Testis (tissue), 2 donors: ENCODE measurements at regions not wholly inside any gene's neighbourhood (a gene's known extent, or its start where the extent isn't known, plus 50 kb on each side); places are given as distances from the start of the nearest gene placed in this dataset.

Source experiments
- DNase-seq: peaks from one replicate; pipeline ENCODE4 v3.0.0-alpha.2; 2019
- H3K27ac ChIP-seq, 2 donors: fragments of 200-600 bp; sonication (generic); one replicate each; pipeline ENCODE4 v1.5.1; 2019
- H3K27me3 ChIP-seq: fragments of 200-600 bp; sonication (generic); one replicate; pipeline ENCODE4 v1.5.1; 2019
- H3K36me3 ChIP-seq: fragments of 200-600 bp; sonication (generic); one replicate; pipeline ENCODE4 v1.5.1; 2017; ENCODE audit warnings: low read depth; ENCODE audit errors: missing control alignments
- H3K4me1 ChIP-seq: fragments of 200-600 bp; sonication (generic); one replicate; pipeline ENCODE4 v1.5.1; 2019
- H3K4me3 ChIP-seq, 2 donors: fragments of 200-600 bp; sonication (generic); one replicate each; pipeline ENCODE4 v1.5.1; 2017 to 2019
- H3K9me3 ChIP-seq: fragments of 200-600 bp; sonication (generic); one replicate; pipeline ENCODE4 v1.5.1; 2017
- POLR2A ChIP-seq: fragments of 450-650 bp; IDR thresholded peaks from one replicate; pipeline ENCODE4 v1.6.1; 2017; ENCODE audit warnings: antibody characterized with exemption, mild to moderate bottlenecking, moderate library complexity
- WGBS, 2 donors: methylation state at CpG; one replicate each; pipeline ENCODE4 v1.1.5; 2018; 5-methylcytosine and 5-hydroxymethylcytosine counted together
- intact Hi-C: fragments of 100-400 bp; cut with DNase I; formaldehyde crosslinking; loops from one replicate; pipeline ENCODE4 v1.15.1; 2023; ENCODE audit warnings: low total_unique reads
- TF ChIP-seq, protein P1 (sequence below), 3 experiments: fragments of 450-650 bp in 2 of 3; fragments of 200-600 bp in 1 of 3; sonication (generic) in 1 of 3; IDR thresholded peaks; one replicate each; pipeline ENCODE4 v1.5.1; 2016 to 2019; ENCODE audit warnings: antibody characterized with exemption in 3 of 3, mild to moderate bottlenecking in 2 of 3, moderate library complexity in 1 of 3

DNA sequence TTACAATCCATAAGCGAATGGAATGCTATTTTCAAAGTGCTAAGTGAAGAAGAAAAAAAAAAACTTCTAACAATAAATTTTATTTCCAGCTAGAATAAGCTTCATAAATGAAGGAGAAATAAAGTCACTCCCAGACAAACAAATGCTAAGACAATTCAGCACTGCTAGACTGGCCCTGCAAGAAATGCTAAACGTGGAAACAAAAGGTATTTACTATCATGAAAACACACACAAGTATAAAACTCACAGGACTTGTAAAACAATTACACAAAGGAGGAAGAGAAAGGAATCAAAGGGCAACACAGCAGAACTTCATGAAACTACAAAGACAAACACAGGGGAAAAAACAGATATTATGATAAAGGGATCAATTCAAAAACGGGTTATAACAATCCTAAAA lies 85.8 kb upstream of the NELL2 start:
- Histone ChIP-seq H3K27me3 (no peaks in the 10 kb centered on the region), H3K4me1 (no peaks in the 10 kb centered on the region), H3K27ac (no peak overlapping the region), H3K9me3 (no peaks in the 10 kb centered on the region), H3K4me3 (no peak overlapping the region), H3K36me3 (no peaks in the 10 kb centered on the region)
- intact Hi-C loops, result no loop called here
- 69% methylated on average over 3 of the region's 3 CpGs for WGBS, 2 donors
- no peak for TF ChIP-seq POLR2A
- TF ChIP-seq, protein P1, sequence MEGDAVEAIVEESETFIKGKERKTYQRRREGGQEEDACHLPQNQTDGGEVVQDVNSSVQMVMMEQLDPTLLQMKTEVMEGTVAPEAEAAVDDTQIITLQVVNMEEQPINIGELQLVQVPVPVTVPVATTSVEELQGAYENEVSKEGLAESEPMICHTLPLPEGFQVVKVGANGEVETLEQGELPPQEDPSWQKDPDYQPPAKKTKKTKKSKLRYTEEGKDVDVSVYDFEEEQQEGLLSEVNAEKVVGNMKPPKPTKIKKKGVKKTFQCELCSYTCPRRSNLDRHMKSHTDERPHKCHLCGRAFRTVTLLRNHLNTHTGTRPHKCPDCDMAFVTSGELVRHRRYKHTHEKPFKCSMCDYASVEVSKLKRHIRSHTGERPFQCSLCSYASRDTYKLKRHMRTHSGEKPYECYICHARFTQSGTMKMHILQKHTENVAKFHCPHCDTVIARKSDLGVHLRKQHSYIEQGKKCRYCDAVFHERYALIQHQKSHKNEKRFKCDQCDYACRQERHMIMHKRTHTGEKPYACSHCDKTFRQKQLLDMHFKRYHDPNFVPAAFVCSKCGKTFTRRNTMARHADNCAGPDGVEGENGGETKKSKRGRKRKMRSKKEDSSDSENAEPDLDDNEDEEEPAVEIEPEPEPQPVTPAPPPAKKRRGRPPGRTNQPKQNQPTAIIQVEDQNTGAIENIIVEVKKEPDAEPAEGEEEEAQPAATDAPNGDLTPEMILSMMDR (IDR thresholded peaks at IDR 0.05), result no peak
- DNase-seq, result no peak

DNA sequence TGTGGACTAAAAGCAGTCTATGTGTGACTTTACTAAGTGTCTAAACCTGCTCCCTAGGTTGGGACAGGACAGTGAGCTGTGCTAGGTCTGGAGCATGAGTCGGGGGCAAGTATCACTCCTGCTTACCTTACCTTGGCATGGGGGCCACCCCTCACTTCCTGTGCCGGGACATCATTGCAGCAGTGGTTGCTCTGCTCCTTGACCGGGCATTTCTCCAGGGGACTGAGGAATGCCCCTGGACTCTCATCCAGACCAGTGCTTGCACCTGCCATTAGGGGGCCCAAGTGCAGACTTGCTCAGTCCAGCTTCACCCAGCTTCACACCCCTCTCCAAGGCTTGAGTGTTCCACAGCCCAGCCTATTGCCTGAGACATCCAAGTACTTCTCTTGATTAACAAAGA lies 84.7 kb upstream of the NELL2 start:
- intact Hi-C loops, result no loop called here
- DNase-seq, result no peak
- Histone ChIP-seq H3K9me3 (no peaks in the 10 kb centered on the region), H3K4me1 (no peaks in the 10 kb centered on the region), H3K4me3 (no peak overlapping the region), H3K27ac (no peak overlapping the region), H3K36me3 (no peaks in the 10 kb centered on the region), H3K27me3 (no peaks in the 10 kb centered on the region)
- 88 to 92% methylated on average over 2 to 3 of the region's 3 CpGs for WGBS, 2 donors
- TF ChIP-seq, protein P1 (IDR thresholded peaks at IDR 0.05), result no peak
- TF ChIP-seq POLR2A, result no peak

DNA sequence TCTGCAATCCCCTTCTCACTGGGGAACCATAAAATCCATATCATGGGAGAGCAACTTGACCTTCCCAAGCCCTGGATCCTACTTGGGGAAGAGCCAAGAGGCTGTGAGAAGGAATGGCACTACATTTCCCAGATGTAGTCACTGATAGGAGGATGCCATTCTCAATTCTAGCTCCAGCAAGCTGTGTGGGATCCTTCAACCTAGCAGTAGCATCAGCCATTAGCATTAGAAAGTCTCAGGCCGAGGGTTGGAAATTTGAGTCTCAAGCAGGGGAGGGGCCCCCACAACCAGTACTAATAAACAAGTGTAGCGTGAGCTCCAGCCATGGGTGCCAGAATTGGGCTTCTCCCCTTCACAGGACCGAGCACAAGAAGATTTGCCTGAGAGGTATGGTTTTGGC lies 84.3 kb upstream of the NELL2 start:
- Histone ChIP-seq H3K27me3 (no peaks in the 10 kb centered on the region), H3K4me1 (no peaks in the 10 kb centered on the region), H3K36me3 (no peaks in the 10 kb centered on the region), H3K4me3 (no peak overlapping the region), H3K9me3 (no peaks in the 10 kb centered on the region), H3K27ac (no peak overlapping the region)
- TF ChIP-seq POLR2A, result no peak
- TF ChIP-seq, protein P1 (IDR thresholded peaks at IDR 0.05), result no peak
- 86 to 91% methylated on average over 3 of the region's 3 CpGs for WGBS, 2 donors
- intact Hi-C loops, result no loop called here
- no peak for DNase-seq

DNA sequence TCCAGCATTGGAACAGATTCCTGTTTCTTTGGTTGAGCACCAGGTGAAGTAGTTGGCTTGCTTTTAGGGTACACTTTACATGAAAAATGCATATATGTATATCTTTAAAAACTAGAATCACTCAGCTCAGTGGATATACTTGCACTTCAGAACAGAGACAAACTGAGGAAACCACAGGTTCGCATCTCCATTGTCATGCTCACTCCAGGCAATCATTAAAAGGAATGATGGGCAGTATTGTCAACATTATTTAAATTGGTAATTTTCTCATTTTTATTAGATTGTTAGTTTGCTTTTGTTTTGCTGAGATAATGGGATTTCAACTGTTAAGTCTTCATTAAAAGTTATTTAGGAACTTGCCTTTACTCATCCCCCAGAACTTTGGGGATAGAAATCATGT lies 71.0 kb upstream of the NELL2 start:
- H3K4me3 ChIP-seq, result no peak overlapping the region
- H3K9me3 ChIP-seq, result no peaks in the 10 kb centered on the region
- H3K27me3 ChIP-seq, result no peaks in the 10 kb centered on the region
- intact Hi-C loops, result no loop called here
- TF ChIP-seq POLR2A, result no peak
- TF ChIP-seq, protein P1 (IDR thresholded peaks at IDR 0.05), result no peak
- no peaks in the 10 kb centered on the region for H3K36me3 ChIP-seq
- WGBS, 2 donors, result 85 to 90% methylated on average over 1 of the region's 1 CpG
- no peak overlapping the region for H3K27ac ChIP-seq
- H3K4me1 ChIP-seq, result no peaks in the 10 kb centered on the region
- DNase-seq, result no peak

DNA sequence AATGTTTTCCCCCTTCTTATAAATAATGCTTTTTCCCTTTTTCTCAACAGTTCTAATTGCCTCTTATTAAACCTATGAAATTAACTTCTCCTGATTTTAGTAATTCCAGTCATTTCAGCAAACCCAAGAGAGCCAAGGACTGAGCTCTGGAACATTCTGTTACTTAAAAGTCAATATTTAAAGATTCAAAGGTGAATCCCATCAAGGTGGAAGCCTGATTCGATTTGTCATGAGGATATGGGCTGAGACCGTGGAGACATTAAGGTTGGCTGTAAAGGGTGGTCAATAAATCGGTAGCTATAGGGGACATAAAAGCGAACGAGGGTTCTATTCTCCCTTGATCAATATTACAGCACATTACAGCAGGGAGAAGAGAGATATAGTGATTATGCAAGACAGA lies 66.6 kb upstream of the NELL2 start:
- no peak overlapping the region for H3K27ac ChIP-seq
- TF ChIP-seq, protein P1 (IDR thresholded peaks at IDR 0.05), result no peak
- TF ChIP-seq POLR2A, result no peak
- no peak for DNase-seq
- no peaks in the 10 kb centered on the region for H3K4me1 ChIP-seq
- no peaks in the 10 kb centered on the region for H3K9me3 ChIP-seq
- WGBS, 2 donors, result 82 to 87% methylated on average over 5 of the region's 5 CpGs
- intact Hi-C loops, result no loop called here
- no peaks in the 10 kb centered on the region for H3K36me3 ChIP-seq
- no peak overlapping the region for H3K4me3 ChIP-seq
- no peaks in the 10 kb centered on the region for H3K27me3 ChIP-seq
